ENCODE measurements at regions not wholly inside any gene's neighbourhood (a gene's known extent, or its start where the extent isn't known, plus 50 kb on each side); places are given as distances from the start of the nearest gene placed in this dataset.

DNA sequence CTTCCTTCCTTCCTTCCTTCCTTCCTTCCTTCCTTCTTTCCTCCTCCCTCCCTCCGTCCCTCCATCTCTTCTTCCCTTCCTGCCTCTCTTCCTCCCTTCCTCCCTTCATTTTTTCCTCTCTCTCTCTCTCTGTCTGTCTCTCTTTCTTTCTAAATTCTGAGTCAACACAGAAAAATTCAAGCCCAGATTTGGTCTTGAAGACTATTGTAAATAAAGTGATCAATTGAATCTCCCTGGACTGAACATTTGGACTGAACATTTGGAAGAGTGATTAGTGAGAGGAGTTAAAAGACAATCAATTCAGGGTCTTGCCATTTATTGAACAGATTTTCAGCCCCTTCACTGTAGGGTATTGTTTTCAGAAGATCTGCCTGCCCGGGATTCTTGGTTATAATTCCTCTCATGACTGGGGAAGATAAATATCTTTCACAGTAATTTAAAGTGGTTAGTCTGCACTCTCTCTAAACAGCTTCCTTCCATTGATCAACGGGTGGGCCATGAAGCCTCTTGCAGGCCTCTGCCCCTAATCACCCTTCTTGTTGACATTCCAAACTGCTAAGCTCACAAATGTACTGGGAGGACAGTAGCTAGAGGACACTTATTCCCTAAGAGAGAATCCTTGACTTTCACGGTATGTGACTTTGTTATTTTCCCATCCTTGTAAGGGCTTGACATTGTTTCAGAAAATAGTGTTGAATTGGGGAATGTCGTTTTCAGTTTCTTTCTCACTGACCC, 101.7 kb upstream of the BMP2 start:
- peaks cover 9% of the 10 kb centered on the region for H3K9me3 Mint-ChIP-seq (ENCODE audit: low read depth)
- DNase-seq (ENCODE audit: low spot score, unreplicated experiment) = no peak
- no peaks in the 10 kb centered on the region for H3K27me3 Mint-ChIP-seq
- H3K27ac Mint-ChIP-seq = peak overlapping the region; percentile 88
- no peaks in the 10 kb centered on the region for H3K36me3 Mint-ChIP-seq (ENCODE audit: insufficient read depth)
- H3K4me3 Mint-ChIP-seq (ENCODE audit: low read depth) = no peak overlapping the region
- peaks cover 25% of the 10 kb centered on the region for H3K4me1 Mint-ChIP-seq (ENCODE audit: low read depth)
- TF ChIP-seq, protein P1, sequence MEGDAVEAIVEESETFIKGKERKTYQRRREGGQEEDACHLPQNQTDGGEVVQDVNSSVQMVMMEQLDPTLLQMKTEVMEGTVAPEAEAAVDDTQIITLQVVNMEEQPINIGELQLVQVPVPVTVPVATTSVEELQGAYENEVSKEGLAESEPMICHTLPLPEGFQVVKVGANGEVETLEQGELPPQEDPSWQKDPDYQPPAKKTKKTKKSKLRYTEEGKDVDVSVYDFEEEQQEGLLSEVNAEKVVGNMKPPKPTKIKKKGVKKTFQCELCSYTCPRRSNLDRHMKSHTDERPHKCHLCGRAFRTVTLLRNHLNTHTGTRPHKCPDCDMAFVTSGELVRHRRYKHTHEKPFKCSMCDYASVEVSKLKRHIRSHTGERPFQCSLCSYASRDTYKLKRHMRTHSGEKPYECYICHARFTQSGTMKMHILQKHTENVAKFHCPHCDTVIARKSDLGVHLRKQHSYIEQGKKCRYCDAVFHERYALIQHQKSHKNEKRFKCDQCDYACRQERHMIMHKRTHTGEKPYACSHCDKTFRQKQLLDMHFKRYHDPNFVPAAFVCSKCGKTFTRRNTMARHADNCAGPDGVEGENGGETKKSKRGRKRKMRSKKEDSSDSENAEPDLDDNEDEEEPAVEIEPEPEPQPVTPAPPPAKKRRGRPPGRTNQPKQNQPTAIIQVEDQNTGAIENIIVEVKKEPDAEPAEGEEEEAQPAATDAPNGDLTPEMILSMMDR (IDR thresholded peaks at IDR 0.05; ENCODE audit: unreplicated experiment) = no peak

DNA sequence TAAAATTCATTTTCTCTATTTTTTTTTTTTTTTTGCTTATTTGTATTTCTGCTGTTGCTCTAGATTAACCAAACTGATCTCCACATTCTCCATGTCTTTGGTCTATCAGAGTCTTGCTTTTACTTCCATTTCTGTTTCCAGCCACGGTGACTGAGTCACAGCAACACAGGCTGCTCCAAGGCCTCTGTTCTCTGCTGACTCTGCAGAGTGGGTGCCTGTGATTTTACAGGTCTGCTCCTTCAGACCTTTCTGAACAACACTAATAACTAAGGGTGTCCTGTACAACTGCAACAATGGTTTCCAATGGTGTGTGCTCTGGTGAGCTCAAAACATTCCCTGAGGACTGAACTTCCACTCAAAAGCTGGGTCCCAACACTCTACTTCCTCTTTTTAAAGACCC, 102.3 kb upstream of the BMP2 start:
- Mint-ChIP-seq H3K9me3 (ENCODE audit: low read depth) (peaks cover 8% of the 10 kb centered on the region), H3K4me3 (ENCODE audit: low read depth) (no peak overlapping the region), H3K27me3 (no peaks in the 10 kb centered on the region), H3K27ac (peak overlapping the region; percentile 88), H3K36me3 (ENCODE audit: insufficient read depth) (no peaks in the 10 kb centered on the region), H3K4me1 (ENCODE audit: low read depth) (peaks cover 28% of the 10 kb centered on the region)
- TF ChIP-seq, protein P1 (IDR thresholded peaks at IDR 0.05; ENCODE audit: unreplicated experiment) = no peak
- no peak for DNase-seq (ENCODE audit: low spot score, unreplicated experiment)

DNA sequence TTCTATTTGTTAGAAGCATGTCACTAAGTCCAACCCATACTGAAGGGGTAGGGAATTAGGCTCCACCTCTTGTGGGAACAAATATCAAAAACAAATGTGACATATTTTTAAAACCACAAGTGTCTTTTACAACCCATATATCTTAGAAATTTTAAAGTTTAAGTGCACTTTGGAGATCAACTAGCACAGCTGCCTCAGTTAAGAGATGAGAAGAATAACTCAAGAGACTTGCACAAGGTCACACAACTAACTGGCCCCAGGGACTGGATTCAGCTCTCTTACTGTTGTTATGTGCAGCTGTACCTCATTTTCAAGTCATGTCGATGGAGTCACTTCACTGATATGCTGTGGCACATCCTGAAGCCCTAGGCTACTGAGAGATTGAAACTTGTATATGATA, 102.9 kb upstream of the BMP2 start:
- Mint-ChIP-seq H3K4me1 (ENCODE audit: low read depth) (peaks cover 32% of the 10 kb centered on the region), H3K27ac (no peak overlapping the region), H3K4me3 (ENCODE audit: low read depth) (no peak overlapping the region), H3K9me3 (ENCODE audit: low read depth) (peaks cover 6% of the 10 kb centered on the region), H3K36me3 (ENCODE audit: insufficient read depth) (no peaks in the 10 kb centered on the region), H3K27me3 (no peaks in the 10 kb centered on the region)
- TF ChIP-seq, protein P1 (IDR thresholded peaks at IDR 0.05; ENCODE audit: unreplicated experiment) = no peak
- no peak for DNase-seq (ENCODE audit: low spot score, unreplicated experiment)

DNA sequence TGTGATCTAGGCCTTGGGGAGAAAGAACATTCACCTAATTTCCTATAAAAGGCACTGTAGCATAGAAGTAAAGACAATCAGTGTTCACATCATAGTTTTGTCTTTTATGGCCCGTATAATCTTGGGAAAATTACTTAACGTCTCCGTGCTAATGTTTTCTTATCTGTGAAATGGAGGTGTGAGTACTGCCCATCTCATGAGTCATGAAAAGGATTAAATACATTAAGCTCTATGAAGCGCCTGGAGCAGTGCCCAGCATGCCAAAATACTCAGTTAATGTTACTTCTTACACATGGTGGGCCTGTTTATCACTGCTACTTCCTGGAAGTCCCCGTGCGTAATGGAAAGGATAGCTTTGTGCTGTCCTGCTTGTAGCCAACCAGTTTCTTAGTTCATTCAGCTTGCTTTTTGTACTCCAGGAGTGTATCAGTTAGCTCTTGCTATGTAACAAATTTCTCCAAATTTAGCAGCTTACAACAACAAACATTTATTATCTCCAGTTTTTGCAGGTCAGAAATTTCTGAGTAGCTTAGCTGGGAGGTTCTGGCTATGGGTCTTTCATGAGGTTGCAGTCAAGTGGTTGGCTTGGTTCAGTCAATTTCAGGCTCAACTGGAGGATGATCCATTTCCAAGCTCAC, 103.6 kb upstream of the BMP2 start:
- Mint-ChIP-seq H3K4me3 (ENCODE audit: low read depth) (no peak overlapping the region), H3K27me3 (no peaks in the 10 kb centered on the region), H3K27ac (no peak overlapping the region), H3K36me3 (ENCODE audit: insufficient read depth) (no peaks in the 10 kb centered on the region), H3K4me1 (ENCODE audit: low read depth) (peaks cover 32% of the 10 kb centered on the region), H3K9me3 (ENCODE audit: low read depth) (peaks cover 6% of the 10 kb centered on the region)
- TF ChIP-seq, protein P1 (IDR thresholded peaks at IDR 0.05; ENCODE audit: unreplicated experiment) = no peak
- DNase-seq (ENCODE audit: low spot score, unreplicated experiment) = no peak

DNA sequence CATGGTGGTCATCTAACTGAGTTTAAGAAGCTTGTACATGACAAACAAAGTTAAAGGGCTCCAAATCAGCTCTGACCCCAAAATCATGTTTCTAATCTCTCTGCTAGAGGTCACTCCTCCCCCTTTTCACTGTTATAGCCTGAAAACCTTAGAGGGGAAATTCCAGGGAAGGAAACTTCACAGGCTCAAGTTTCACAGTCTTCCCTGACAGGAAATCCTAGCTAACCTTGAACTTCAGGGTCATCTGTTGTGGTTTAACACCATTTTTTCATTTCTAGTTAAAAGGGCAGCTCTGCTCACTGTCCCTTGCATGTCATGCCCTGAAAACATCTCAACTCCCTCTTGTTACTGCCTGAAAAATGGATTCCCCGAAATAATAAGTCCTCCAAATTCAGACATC, 104.4 kb upstream of the BMP2 start:
- H3K4me3 Mint-ChIP-seq (ENCODE audit: low read depth) = no peak overlapping the region
- H3K27me3 Mint-ChIP-seq = no peaks in the 10 kb centered on the region
- no peak for DNase-seq (ENCODE audit: low spot score, unreplicated experiment)
- H3K27ac Mint-ChIP-seq = no peak overlapping the region
- peaks cover 6% of the 10 kb centered on the region for H3K9me3 Mint-ChIP-seq (ENCODE audit: low read depth)
- H3K4me1 Mint-ChIP-seq (ENCODE audit: low read depth) = peaks cover 32% of the 10 kb centered on the region
- no peaks in the 10 kb centered on the region for H3K36me3 Mint-ChIP-seq (ENCODE audit: insufficient read depth)
- TF ChIP-seq, protein P1 (IDR thresholded peaks at IDR 0.05; ENCODE audit: unreplicated experiment) = no peak
